ENCODE measurements at regions not wholly inside any gene's neighbourhood (a gene's known extent, or its start where the extent isn't known, plus 50 kb on each side); places are given as distances from the start of the nearest gene placed in this dataset.

DNA sequence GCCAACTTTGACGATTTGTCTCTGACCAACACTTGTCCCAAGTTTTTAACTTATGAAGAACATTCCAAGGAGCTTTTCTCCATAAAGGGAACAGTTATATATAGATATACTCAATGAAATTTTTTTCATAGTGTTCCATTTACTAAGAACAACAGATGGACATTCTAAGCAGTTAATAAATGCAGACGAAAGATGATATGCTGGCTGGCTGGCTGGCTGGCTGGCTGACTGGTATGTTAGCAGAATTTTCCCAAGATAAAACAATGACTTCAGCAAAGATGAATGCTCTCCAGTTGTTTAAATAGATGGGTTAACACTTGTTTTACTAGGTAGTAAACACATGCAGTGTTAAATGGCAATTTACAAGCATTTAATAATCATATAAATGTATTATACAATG is 62.2 kb downstream of the SPANXN3 start:
- no peaks in the 10 kb centered on the region for H3K4me1 ChIP-seq
- no peak overlapping the region for H3K27ac ChIP-seq
- no peak overlapping the region for H3K4me3 ChIP-seq
- DNase-seq (no peak), ATAC-seq (no peak), FAIRE-seq (peak; percentile 57)
- WGBS, 2 donors, result 7 to 40% methylated on average over 2 of the region's 2 CpGs
- H3K36me3 ChIP-seq, result no peaks in the 10 kb centered on the region
- TF ChIP-seq, protein P1, sequence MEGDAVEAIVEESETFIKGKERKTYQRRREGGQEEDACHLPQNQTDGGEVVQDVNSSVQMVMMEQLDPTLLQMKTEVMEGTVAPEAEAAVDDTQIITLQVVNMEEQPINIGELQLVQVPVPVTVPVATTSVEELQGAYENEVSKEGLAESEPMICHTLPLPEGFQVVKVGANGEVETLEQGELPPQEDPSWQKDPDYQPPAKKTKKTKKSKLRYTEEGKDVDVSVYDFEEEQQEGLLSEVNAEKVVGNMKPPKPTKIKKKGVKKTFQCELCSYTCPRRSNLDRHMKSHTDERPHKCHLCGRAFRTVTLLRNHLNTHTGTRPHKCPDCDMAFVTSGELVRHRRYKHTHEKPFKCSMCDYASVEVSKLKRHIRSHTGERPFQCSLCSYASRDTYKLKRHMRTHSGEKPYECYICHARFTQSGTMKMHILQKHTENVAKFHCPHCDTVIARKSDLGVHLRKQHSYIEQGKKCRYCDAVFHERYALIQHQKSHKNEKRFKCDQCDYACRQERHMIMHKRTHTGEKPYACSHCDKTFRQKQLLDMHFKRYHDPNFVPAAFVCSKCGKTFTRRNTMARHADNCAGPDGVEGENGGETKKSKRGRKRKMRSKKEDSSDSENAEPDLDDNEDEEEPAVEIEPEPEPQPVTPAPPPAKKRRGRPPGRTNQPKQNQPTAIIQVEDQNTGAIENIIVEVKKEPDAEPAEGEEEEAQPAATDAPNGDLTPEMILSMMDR (IDR thresholded peaks at IDR 0.05), result no peak
- intact Hi-C loops (cut with DNase I), result no loop called here
- H3K27me3 ChIP-seq, result peaks cover 0 to 4% (median under 1%) of the 10 kb centered on the region in 4 donors
- no peaks in the 10 kb centered on the region for H3K9me3 ChIP-seq

GRCh38 chrX:143437439-143437838 is 79.8 kb downstream of the SPANXN3 start:
- no peaks in the 10 kb centered on the region for H3K27me3 ChIP-seq
- FAIRE-seq (peak; percentile 34), DNase-seq (no peak), ATAC-seq (peak in 3 of 4 donors; percentile 41 to 53 (median 50))
- H3K27ac ChIP-seq, result no peak overlapping the region
- H3K4me3 ChIP-seq, result no peak overlapping the region
- H3K36me3 ChIP-seq, result no peaks in the 10 kb centered on the region
- intact Hi-C loops (cut with DNase I), result no loop called here
- TF ChIP-seq, protein P1 (IDR thresholded peaks at IDR 0.05), result peak in 2 of 4 donors; percentile 17 to 25
- no peaks in the 10 kb centered on the region for H3K9me3 ChIP-seq
- H3K4me1 ChIP-seq, result no peaks in the 10 kb centered on the region
- 10 to 12% methylated on average over 7 of the region's 7 CpGs for WGBS, 2 donors

DNA sequence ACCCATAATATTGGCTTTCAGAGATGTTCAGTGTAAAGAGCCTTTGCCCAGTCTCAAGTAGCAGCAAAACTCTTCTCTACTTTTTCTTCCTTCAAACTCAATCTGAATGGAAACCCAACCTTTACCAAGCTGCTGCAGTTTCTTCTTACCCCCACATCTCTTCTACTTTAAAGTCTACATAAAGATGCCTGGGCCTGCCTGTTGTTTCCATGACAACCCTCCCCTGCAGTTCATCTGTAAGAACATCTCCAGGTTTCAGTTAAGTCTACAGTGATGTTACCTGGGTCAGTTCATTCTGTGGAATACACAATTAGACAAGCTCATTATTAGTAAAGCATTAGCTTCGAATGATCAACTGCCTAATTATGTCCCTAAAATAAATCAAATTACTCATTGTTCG is 81.4 kb downstream of the SPANXN3 start:
- Histone ChIP-seq H3K36me3 (no peaks in the 10 kb centered on the region), H3K4me1 (no peaks in the 10 kb centered on the region), H3K27ac (no peak overlapping the region), H3K9me3 (no peaks in the 10 kb centered on the region), H3K27me3 (no peaks in the 10 kb centered on the region), H3K4me3 (no peak overlapping the region)
- DNase-seq (no peak), FAIRE-seq (no peak), ATAC-seq (no peak)
- WGBS, 2 donors, result 63 to 74% methylated on average over 2 of the region's 2 CpGs
- intact Hi-C loops (cut with DNase I), result no loop called here
- TF ChIP-seq, protein P1 (IDR thresholded peaks at IDR 0.05), result no peak

GRCh38 chrX:143429811-143430210 is 87.5 kb downstream of the SPANXN3 start:
- FAIRE-seq, result no peak

GRCh38 chrX:143429131-143429530 is 88.1 kb downstream of the SPANXN3 start:
- no peak for FAIRE-seq
- no peak for ATAC-seq
- TF ChIP-seq, protein P1 (IDR thresholded peaks at IDR 0.05), result no peak
- H3K27me3 ChIP-seq, result peaks cover 0 to 14% (median 0%) of the 10 kb centered on the region in 4 donors
- WGBS, 2 donors, result 81 to 82% methylated on average over 5 of the region's 5 CpGs
- H3K27ac ChIP-seq, result no peak overlapping the region
- DNase-seq, result no peak
- no peaks in the 10 kb centered on the region for H3K36me3 ChIP-seq
- no peak overlapping the region for H3K4me3 ChIP-seq
- no peaks in the 10 kb centered on the region for H3K9me3 ChIP-seq
- intact Hi-C loops (cut with DNase I), result no loop called here
- no peaks in the 10 kb centered on the region for H3K4me1 ChIP-seq

More at GRCh38 chrX:143429811-143430210, 87.5 kb downstream of the SPANXN3 start:
- Histone ChIP-seq H3K27ac (no peak overlapping the region), H3K36me3 (no peaks in the 10 kb centered on the region), H3K27me3 (peaks cover 0 to 14% (median 0%) of the 10 kb centered on the region in 4 donors), H3K9me3 (no peaks in the 10 kb centered on the region), H3K4me1 (no peaks in the 10 kb centered on the region), H3K4me3 (no peak overlapping the region)
- DNase-seq (no peak), ATAC-seq (no peak)
- TF ChIP-seq, protein P1 (IDR thresholded peaks at IDR 0.05), result no peak
- WGBS, 2 donors, result 57 to 61% methylated on average over 4 of the region's 4 CpGs
- intact Hi-C loops (cut with DNase I), result no loop called here

All from pancreas (tissue), 10 donors.